ENCODE measurements at regions not wholly inside any gene's neighbourhood (a gene's known extent, or its start where the extent isn't known, plus 50 kb on each side); places are given as distances from the start of the nearest gene placed in this dataset.
"Not testable (repeated sequence)": the region's sequence is repeated elsewhere in the genome, so short reads cannot be mapped to it uniquely, and the experiment has no call there.

- H3K27ac ChIP-seq (ENCODE audit: low read depth in 1 of 2, low read length in 2 of 2); H3K4me1 ChIP-seq (ENCODE audit: control insufficient read depth in 1 of 2, insufficient read depth in 2 of 2, low read length in 2 of 2); H3K9me3 ChIP-seq (replicated peaks in 1 of 2; ENCODE audit: control insufficient read depth in 1 of 2, insufficient read depth in 1 of 2, low read length in 2 of 2); H3K27me3 ChIP-seq (ENCODE audit: control insufficient read depth in 2 of 2, insufficient read depth in 2 of 2, low read length in 2 of 2); H4K20me1 ChIP-seq (ENCODE audit: insufficient read depth, low read length); H2AFZ ChIP-seq (ENCODE audit: insufficient read depth, low read depth, low read length, poor library complexity, severe bottlenecking); intact Hi-C loops (cut with micrococcal nuclease); H3K4me3 Mint-ChIP-seq; H3K4me1 Mint-ChIP-seq; DNase-seq; H3K4me2 ChIP-seq (replicated peaks; ENCODE audit: extremely low read depth, low read length, poor library complexity, severe bottlenecking); H3K9ac ChIP-seq (ENCODE audit: insufficient read depth, low read length, poor library complexity, severe bottlenecking); H3K27me3 Mint-ChIP-seq (ENCODE audit: low read depth in 3 of 3); H3K9me3 Mint-ChIP-seq; H3K4me3 ChIP-seq (replicated peaks in 1 of 3; ENCODE audit: low read depth in 2 of 3, low read length in 3 of 3): not testable (repeated sequence)
- Histone ChIP-seq H3K36me3 (replicated peaks in 1 of 2; ENCODE audit: control insufficient read depth in 1 of 2, insufficient read depth in 2 of 2, low read length in 2 of 2) (peaks cover 18 to 24% of the 10 kb centered on the region in 2 donors), H3K79me2 (ENCODE audit: insufficient read depth, low read length) (peaks cover 22% of the 10 kb centered on the region)
- Mint-ChIP-seq H3K36me3 (peaks cover 38 to 58% of the 10 kb centered on the region in 2 donors), H3K27ac (peak overlapping the region in 4 of 7 donors; percentile 21 to 80 (median 63))
- WGBS (ENCODE audit: insufficient coverage) = no CpG with 5 or more reads among the region's 8 CpGs
Observed at GRCh38 chr16:29164442-29165089, 179.7 kb downstream of the LAT start.

- H3K9ac ChIP-seq (ENCODE audit: insufficient read depth, low read length, poor library complexity, severe bottlenecking); H3K27me3 ChIP-seq (ENCODE audit: control insufficient read depth in 2 of 2, insufficient read depth in 2 of 2, low read length in 2 of 2); intact Hi-C loops (cut with micrococcal nuclease); H3K4me3 Mint-ChIP-seq; H3K4me2 ChIP-seq (replicated peaks; ENCODE audit: extremely low read depth, low read length, poor library complexity, severe bottlenecking); H3K27ac ChIP-seq (ENCODE audit: low read depth in 1 of 2, low read length in 2 of 2); H3K9me3 ChIP-seq (replicated peaks in 1 of 2; ENCODE audit: control insufficient read depth in 1 of 2, insufficient read depth in 1 of 2, low read length in 2 of 2); H3K27me3 Mint-ChIP-seq (ENCODE audit: low read depth in 3 of 3); H2AFZ ChIP-seq (ENCODE audit: insufficient read depth, low read depth, low read length, poor library complexity, severe bottlenecking); H4K20me1 ChIP-seq (ENCODE audit: insufficient read depth, low read length); DNase-seq; H3K4me3 ChIP-seq (replicated peaks in 1 of 3; ENCODE audit: low read depth in 2 of 3, low read length in 3 of 3): not testable (repeated sequence)
- H3K36me3 Mint-ChIP-seq = peaks cover 25 to 56% of the 10 kb centered on the region in 2 donors
- WGBS (ENCODE audit: insufficient coverage) = 99% methylated on average over 20 of the region's 25 CpGs
- Histone ChIP-seq H3K4me1 (ENCODE audit: control insufficient read depth in 1 of 2, insufficient read depth in 2 of 2, low read length in 2 of 2) (peaks cover 36 to 37% of the 10 kb centered on the region in 2 donors), H3K36me3 (replicated peaks in 1 of 2; ENCODE audit: control insufficient read depth in 1 of 2, insufficient read depth in 2 of 2, low read length in 2 of 2) (peaks cover 14% of the 10 kb centered on the region in 2 donors), H3K79me2 (ENCODE audit: insufficient read depth, low read length) (peaks cover 33% of the 10 kb centered on the region)
- H3K4me1 Mint-ChIP-seq = peaks cover 37% of the 10 kb centered on the region
- peaks cover 0 to 10% (median 0%) of the 10 kb centered on the region in 7 donors for H3K9me3 Mint-ChIP-seq
- H3K27ac Mint-ChIP-seq = peak overlapping the region; percentile 13 to 83 (median 69)
Observed at GRCh38 chr16:29160171-29160570, 175.3 kb downstream of the LAT start.

DNA sequence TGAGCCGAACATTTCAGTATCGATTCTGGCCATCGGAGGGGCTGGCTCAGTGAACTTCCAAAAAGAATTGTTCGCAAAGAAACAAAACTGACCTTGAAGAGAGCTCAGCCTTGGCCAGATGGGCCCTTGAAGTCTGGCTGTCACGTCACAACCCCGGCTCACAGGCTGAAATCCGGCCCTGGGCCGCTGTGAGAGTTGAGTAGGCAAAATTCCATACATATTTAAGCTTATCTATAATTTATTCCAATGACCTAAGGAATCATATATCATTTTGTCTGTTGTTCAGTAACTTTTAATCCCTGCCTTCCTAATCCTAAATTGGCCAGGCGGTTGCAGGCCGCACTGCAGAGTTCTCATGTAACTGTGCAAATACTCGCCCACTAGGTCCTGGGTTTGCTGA, 174.8 kb downstream of the LAT start:
- H3K79me2 ChIP-seq (ENCODE audit: insufficient read depth, low read length) = peaks cover 38% of the 10 kb centered on the region
- H3K27me3 ChIP-seq (ENCODE audit: control insufficient read depth in 2 of 2, insufficient read depth in 2 of 2, low read length in 2 of 2); H3K4me2 ChIP-seq (replicated peaks; ENCODE audit: extremely low read depth, low read length, poor library complexity, severe bottlenecking); H3K4me3 ChIP-seq (replicated peaks in 1 of 3; ENCODE audit: low read depth in 2 of 3, low read length in 3 of 3); H3K4me3 Mint-ChIP-seq; H3K27ac ChIP-seq (ENCODE audit: low read depth in 1 of 2, low read length in 2 of 2); H2AFZ ChIP-seq (ENCODE audit: insufficient read depth, low read depth, low read length, poor library complexity, severe bottlenecking); H3K9ac ChIP-seq (ENCODE audit: insufficient read depth, low read length, poor library complexity, severe bottlenecking); DNase-seq; H3K27me3 Mint-ChIP-seq (ENCODE audit: low read depth in 3 of 3); H3K9me3 ChIP-seq (replicated peaks in 1 of 2; ENCODE audit: control insufficient read depth in 1 of 2, insufficient read depth in 1 of 2, low read length in 2 of 2); H4K20me1 ChIP-seq (ENCODE audit: insufficient read depth, low read length): not testable (repeated sequence)
- WGBS (ENCODE audit: insufficient coverage) = 98% methylated on average over 4 of the region's 11 CpGs
- intact Hi-C loops (cut with micrococcal nuclease) = loop anchor here (5.0 kb wide), 1 partner anchor 42 kb away; no protein-coding TSS in a partner anchor
- H3K27ac Mint-ChIP-seq = peak overlapping the region in 4 of 7 donors; percentile 28 to 83 (median 70)
- H3K4me1 ChIP-seq (ENCODE audit: control insufficient read depth in 1 of 2, insufficient read depth in 2 of 2, low read length in 2 of 2) = peaks cover 41 to 43% of the 10 kb centered on the region in 2 donors
- H3K36me3 Mint-ChIP-seq = peaks cover 31 to 62% of the 10 kb centered on the region in 2 donors
- H3K36me3 ChIP-seq (replicated peaks in 1 of 2; ENCODE audit: control insufficient read depth in 1 of 2, insufficient read depth in 2 of 2, low read length in 2 of 2) = peaks cover 14 to 15% of the 10 kb centered on the region in 2 donors
- H3K9me3 Mint-ChIP-seq = peaks cover 0 to 10% (median 0%) of the 10 kb centered on the region in 7 donors
- peaks cover 40% of the 10 kb centered on the region for H3K4me1 Mint-ChIP-seq
